ENCODE measurements at regions not wholly inside any gene's neighbourhood (a gene's known extent, or its start where the extent isn't known, plus 50 kb on each side); places are given as distances from the start of the nearest gene placed in this dataset.

- Histone ChIP-seq H3F3A (ENCODE audit: control insufficient read depth, insufficient read depth) (no peaks in the 10 kb centered on the region), H3K27me3 (ENCODE audit: control insufficient read depth, low read length) (no peaks in the 10 kb centered on the region)
These were observed 98.5 kb upstream of the SPATA31C2 start for GRCh38 chr9:88236511-88237478.

GRCh38 chr9:88235615-88236014, 97.3 kb upstream of the SPATA31C2 start:
- Histone ChIP-seq H3F3A (ENCODE audit: control insufficient read depth, insufficient read depth) (no peaks in the 10 kb centered on the region), H3K79me2 (ENCODE audit: control insufficient read depth, low read length) (no peaks in the 10 kb centered on the region), H3K27me3 (ENCODE audit: control insufficient read depth, low read length) (no peaks in the 10 kb centered on the region), H3K9me2 (replicated peaks; ENCODE audit: control insufficient read depth, low read length) (no peaks in the 10 kb centered on the region), H3K4me1 (ENCODE audit: control insufficient read depth, low read length) (no peaks in the 10 kb centered on the region), H3K27ac (ENCODE audit: low read depth, low read length) (no peak overlapping the region), H3K4me3 (ENCODE audit: low read length) (no peak overlapping the region), H3K9me3 (ENCODE audit: control insufficient read depth, insufficient read depth, low read length) (no peaks in the 10 kb centered on the region), H4K20me1 (ENCODE audit: control insufficient read depth, insufficient read depth, low read depth, low read length) (no peaks in the 10 kb centered on the region), H3K4me2 (ENCODE audit: low read length) (no peak overlapping the region), H3K36me3 (ENCODE audit: control insufficient read depth, low read length) (no peaks in the 10 kb centered on the region)
- TF ChIP-seq CTCF (IDR thresholded peaks at IDR 0.05; ENCODE audit: low read depth, low read length, poor library complexity, severe bottlenecking), result no peak
- TF ChIP-seq EZH2phosphoT487 (IDR thresholded peaks at IDR 0.05; ENCODE audit: borderline replicate concordance, low read length), result no peak

More at GRCh38 chr9:88236511-88237478, 98.5 kb upstream of the SPATA31C2 start:
- no peaks in the 10 kb centered on the region for H3K9me3 ChIP-seq (ENCODE audit: control insufficient read depth, insufficient read depth, low read length)
- TF ChIP-seq CTCF (IDR thresholded peaks at IDR 0.05; ENCODE audit: low read depth, low read length, poor library complexity, severe bottlenecking) (no peak), EZH2phosphoT487 (IDR thresholded peaks at IDR 0.05; ENCODE audit: borderline replicate concordance, low read length) (no peak)
- H3K27ac ChIP-seq (ENCODE audit: low read depth, low read length), result no peak overlapping the region
- no peak overlapping the region for H3K4me2 ChIP-seq (ENCODE audit: low read length)
- no peaks in the 10 kb centered on the region for H4K20me1 ChIP-seq (ENCODE audit: control insufficient read depth, insufficient read depth, low read depth, low read length)
- no peaks in the 10 kb centered on the region for H3K36me3 ChIP-seq (ENCODE audit: control insufficient read depth, low read length)
- no peaks in the 10 kb centered on the region for H3K79me2 ChIP-seq (ENCODE audit: control insufficient read depth, low read length)
- H3K4me1 ChIP-seq (ENCODE audit: control insufficient read depth, low read length), result no peaks in the 10 kb centered on the region
- H3K4me3 ChIP-seq (ENCODE audit: low read length), result no peak overlapping the region
- no peaks in the 10 kb centered on the region for H3K9me2 ChIP-seq (replicated peaks; ENCODE audit: control insufficient read depth, low read length)

GRCh38 chr9:88234114-88234513, 95.8 kb upstream of the SPATA31C2 start:
- no peak for TF ChIP-seq EZH2phosphoT487 (IDR thresholded peaks at IDR 0.05; ENCODE audit: borderline replicate concordance, low read length)
- Histone ChIP-seq H3K27ac (ENCODE audit: low read depth, low read length) (no peak overlapping the region), H3K9me3 (ENCODE audit: control insufficient read depth, insufficient read depth, low read length) (no peaks in the 10 kb centered on the region), H3K79me2 (ENCODE audit: control insufficient read depth, low read length) (no peaks in the 10 kb centered on the region), H3K36me3 (ENCODE audit: control insufficient read depth, low read length) (no peaks in the 10 kb centered on the region), H3K9me2 (replicated peaks; ENCODE audit: control insufficient read depth, low read length) (no peaks in the 10 kb centered on the region), H3F3A (ENCODE audit: control insufficient read depth, insufficient read depth) (no peaks in the 10 kb centered on the region), H3K4me2 (ENCODE audit: low read length) (no peak overlapping the region), H3K4me3 (ENCODE audit: low read length) (no peak overlapping the region), H4K20me1 (ENCODE audit: control insufficient read depth, insufficient read depth, low read depth, low read length) (no peaks in the 10 kb centered on the region), H3K27me3 (ENCODE audit: control insufficient read depth, low read length) (no peaks in the 10 kb centered on the region), H3K4me1 (ENCODE audit: control insufficient read depth, low read length) (no peaks in the 10 kb centered on the region)

GRCh38 chr9:88233091-88233490, 94.8 kb upstream of the SPATA31C2 start:
- Histone ChIP-seq H3K36me3 (ENCODE audit: control insufficient read depth, low read length) (no peaks in the 10 kb centered on the region), H3F3A (ENCODE audit: control insufficient read depth, insufficient read depth) (no peaks in the 10 kb centered on the region), H3K27ac (ENCODE audit: low read depth, low read length) (no peak overlapping the region), H3K9me3 (ENCODE audit: control insufficient read depth, insufficient read depth, low read length) (no peaks in the 10 kb centered on the region), H3K9me2 (replicated peaks; ENCODE audit: control insufficient read depth, low read length) (no peaks in the 10 kb centered on the region), H3K79me2 (ENCODE audit: control insufficient read depth, low read length) (no peaks in the 10 kb centered on the region), H3K27me3 (ENCODE audit: control insufficient read depth, low read length) (no peaks in the 10 kb centered on the region), H3K4me3 (ENCODE audit: low read length) (no peak overlapping the region), H3K4me2 (ENCODE audit: low read length) (no peak overlapping the region), H4K20me1 (ENCODE audit: control insufficient read depth, insufficient read depth, low read depth, low read length) (no peaks in the 10 kb centered on the region), H3K4me1 (ENCODE audit: control insufficient read depth, low read length) (no peaks in the 10 kb centered on the region)
- TF ChIP-seq EZH2phosphoT487 (IDR thresholded peaks at IDR 0.05; ENCODE audit: borderline replicate concordance, low read length), result no peak
- TF ChIP-seq CTCF (IDR thresholded peaks at IDR 0.05; ENCODE audit: low read depth, low read length, poor library complexity, severe bottlenecking), result no peak

Measured in DOHH2 (cell line).